H1 (cell line): ENCODE measurements at regions not wholly inside any gene's neighbourhood (a gene's known extent, or its start where the extent isn't known, plus 50 kb on each side); places are given as distances from the start of the nearest gene placed in this dataset.
A peak's percentile ranks its signal among the peaks of the same experiment; 100 is the strongest.

Source experiments
- CTCF ChIA-PET: fragments of 300-600 bp; sonication (Branson Sonifier 250); formaldehyde crosslinking; loops from one replicate; lab custom pipeline; 2021; ENCODE audit not compliant: partially characterized antibody; lab: Charles Lee
- POLR2A ChIA-PET: fragments of 300-600 bp; sonication (Branson Sonifier 250); formaldehyde crosslinking; loops from one replicate; lab custom pipeline; 2021; ENCODE audit warnings: inconsistent platforms; ENCODE audit not compliant: partially characterized antibody; lab: Charles Lee
- DNase-seq, 2 experiments: peaks; one replicate each; pipeline versions ENCODE4 v3.0.0 to v3.0.0-alpha.2; 2010 to 2022; ENCODE audit warnings: low spot score in 2 of 2, low read depth in 1 of 2, mixed read lengths in 1 of 2
- FAIRE-seq: peaks from 2 replicates; lab custom pipeline; 2011; peaks lifted over from hg19 to GRCh38; lab: Jason Lieb, UNC
- H2AFZ ChIP-seq: 2 replicates; pipeline ENCODE4 v1.8.1; 2012; ENCODE audit warnings: low read length, inconsistent platforms
- H2AK5ac ChIP-seq: 2 replicates; pipeline ENCODE4 v1.6.1; 2013; ENCODE audit warnings: low read depth, low read length
- H2BK120ac ChIP-seq: replicated peaks from 2 replicates; pipeline ENCODE3; 2013; ENCODE audit warnings: low read depth, low read length, inconsistent platforms
- H2BK12ac ChIP-seq: 2 replicates; pipeline ENCODE4 v1.6.1; 2013; ENCODE audit warnings: low read depth, low read length
- H2BK15ac ChIP-seq: 2 replicates; pipeline ENCODE4 v1.6.1; 2013; ENCODE audit warnings: low read length
- H2BK20ac ChIP-seq: 2 replicates; pipeline ENCODE4 v1.6.1; 2013; ENCODE audit warnings: low read length
- H2BK5ac ChIP-seq: 2 replicates; pipeline ENCODE4 v1.6.1; 2013; ENCODE audit warnings: low read depth, low read length
- H3K14ac ChIP-seq: 2 replicates; pipeline ENCODE4 v1.6.1; 2013; ENCODE audit warnings: inconsistent platforms; ENCODE audit not compliant: insufficient read length
- H3K18ac ChIP-seq: 2 replicates; pipeline ENCODE4 v1.6.1; 2013; ENCODE audit warnings: low read length; ENCODE audit errors: extremely low read depth
- H3K23ac ChIP-seq: 2 replicates; pipeline ENCODE4 v1.6.1; 2013; ENCODE audit warnings: inconsistent platforms; ENCODE audit not compliant: insufficient read length
- H3K23me2 ChIP-seq: 2 replicates; pipeline ENCODE4 v1.6.1; 2013; ENCODE audit warnings: low read depth, low read length
- H3K27ac ChIP-seq: 2 replicates; pipeline ENCODE4 v1.6.1; 2011; ENCODE audit warnings: low read depth, low read length, inconsistent platforms
- H3K27me3 ChIP-seq, 4 experiments: replicated peaks in 1 of 4; 1 replicate in 1 of 4; 2 replicates in 3 of 4; pipeline versions ENCODE4 v1.6.1 to v1.8.1; 2011 to 2013; ENCODE audit warnings: low read length in 3 of 4, mild to moderate bottlenecking in 3 of 4, inconsistent platforms in 2 of 4, mixed read lengths in 2 of 4, moderate library complexity in 1 of 4; ENCODE audit not compliant: control insufficient read depth in 3 of 4, insufficient read depth in 3 of 4; ENCODE audit errors: extremely low read depth in 1 of 4
- H3K36me3 ChIP-seq, 4 experiments: 2 replicates each; pipeline versions ENCODE4 v1.6.1 to v1.8.1; 2011 to 2013; ENCODE audit warnings: mild to moderate bottlenecking in 4 of 4, low read length in 3 of 4, moderate library complexity in 2 of 4, control low read depth in 1 of 4, inconsistent platforms in 1 of 4; ENCODE audit not compliant: insufficient read depth in 4 of 4, control insufficient read depth in 2 of 4
- H3K4ac ChIP-seq: replicated peaks from 2 replicates; pipeline ENCODE3; 2013; ENCODE audit warnings: low read length, low read depth, mixed read lengths, inconsistent platforms; ENCODE audit not compliant: insufficient read length
- H3K4me1 ChIP-seq, 4 experiments: replicated peaks in 1 of 4; 1 replicate in 1 of 4; 2 replicates in 3 of 4; pipeline versions ENCODE4 v1.6.1 to v1.8.1; 2011 to 2013; ENCODE audit warnings: low read length in 3 of 4, inconsistent platforms in 2 of 4, mixed read lengths in 1 of 4; ENCODE audit not compliant: insufficient read depth in 4 of 4, control insufficient read depth in 3 of 4
- H3K4me2 ChIP-seq, 2 experiments: 2 replicates each; pipeline versions ENCODE4 v1.6.1 to v1.8.1; 2011 to 2013; ENCODE audit warnings: low read depth in 2 of 2, low read length in 2 of 2, control low read depth in 1 of 2, inconsistent platforms in 1 of 2, mild to moderate bottlenecking in 1 of 2; ENCODE audit not compliant: insufficient read depth in 1 of 2
- H3K4me3 ChIP-seq, 4 experiments: fragments of 200-600, 300-600 bp in 1 of 4; sonication (generic), shearing (Covaris generic), sonication (Bioruptor Twin) in 1 of 4; 2 replicates each; pipeline versions ENCODE4 v1.5.1 to v1.8.1; 2011 to 2016; ENCODE audit warnings: low read length in 4 of 4, low read depth in 3 of 4, control low read depth in 2 of 4, inconsistent platforms in 2 of 4, mild to moderate bottlenecking in 2 of 4, mixed read lengths in 1 of 4, moderate library complexity in 1 of 4; ENCODE audit not compliant: insufficient read depth in 2 of 4; ENCODE audit errors: extremely low read depth in 1 of 4
- H3K56ac ChIP-seq: replicated peaks from 2 replicates; pipeline ENCODE3; 2013; ENCODE audit warnings: low read depth, mild to moderate bottlenecking, mixed read lengths, low read length, inconsistent platforms; ENCODE audit not compliant: insufficient read length
- H3K79me1 ChIP-seq: 2 replicates; pipeline ENCODE4 v1.6.1; 2013; ENCODE audit warnings: low read depth, low read length, control low read depth
- H3K79me2 ChIP-seq, 2 experiments: 2 replicates each; pipeline versions ENCODE4 v1.6.1 to v1.8.1; 2012 to 2013; ENCODE audit warnings: low read length in 2 of 2, mild to moderate bottlenecking in 2 of 2, inconsistent platforms in 1 of 2; ENCODE audit not compliant: insufficient read depth in 2 of 2, control insufficient read depth in 1 of 2
- H3K9ac ChIP-seq, 4 experiments: replicated peaks in 1 of 4; 1 replicate in 1 of 4; 2 replicates in 3 of 4; pipeline versions ENCODE4 v1.6.1 to v1.8.1; 2011 to 2013; ENCODE audit warnings: low read depth in 3 of 4, low read length in 3 of 4, control low read depth in 2 of 4, mild to moderate bottlenecking in 2 of 4, moderate library complexity in 2 of 4, inconsistent platforms in 1 of 4; ENCODE audit errors: extremely low read depth in 1 of 4
- H3K9me3 ChIP-seq, 2 experiments: 2 replicates each; pipeline versions ENCODE4 v1.6.1 to v1.8.1; 2012 to 2013; ENCODE audit warnings: mild to moderate bottlenecking in 2 of 2, moderate library complexity in 2 of 2, control low read depth in 1 of 2, inconsistent platforms in 1 of 2, low read depth in 1 of 2, low read length in 1 of 2, mixed read lengths in 1 of 2; ENCODE audit not compliant: insufficient read depth in 2 of 2
- H4K20me1 ChIP-seq, 2 experiments: replicated peaks in 1 of 2; 2 replicates each; pipeline versions ENCODE3 to v1.8.1; 2011 to 2013; ENCODE audit warnings: inconsistent platforms in 2 of 2, low read length in 2 of 2, mild to moderate bottlenecking in 1 of 2; ENCODE audit not compliant: insufficient read depth in 2 of 2, control insufficient read depth in 1 of 2
- H4K5ac ChIP-seq: 2 replicates; pipeline ENCODE4 v1.6.1; 2013; ENCODE audit warnings: low read length, low read depth, mixed read lengths, inconsistent platforms; ENCODE audit not compliant: insufficient read length
- H4K8ac ChIP-seq: 2 replicates; pipeline ENCODE4 v1.8.0; 2013; ENCODE audit warnings: mild to moderate bottlenecking, moderate library complexity, low read length, inconsistent platforms; ENCODE audit not compliant: insufficient read depth; ENCODE audit errors: extremely low read depth
- H4K91ac ChIP-seq: replicated peaks from 2 replicates; pipeline ENCODE3; 2013; ENCODE audit warnings: low read length, mixed read lengths, inconsistent platforms; ENCODE audit not compliant: insufficient read length
- EP300 ChIP-seq, 2 experiments: IDR thresholded peaks; 1 replicate in 1 of 2; 2 replicates in 1 of 2; pipeline ENCODE4 v1.6.1; 2011 to 2012; ENCODE audit warnings: low read depth in 2 of 2, low read length in 2 of 2, mild to moderate bottlenecking in 2 of 2, borderline replicate concordance in 1 of 2, inconsistent platforms in 1 of 2, moderate library complexity in 1 of 2
- GTF2F1 ChIP-seq: IDR thresholded peaks from 2 replicates; pipeline ENCODE4 v1.6.1; 2012; ENCODE audit warnings: low read depth, low read length, improper control_type of control experiment, borderline replicate concordance
- JUND ChIP-seq: IDR thresholded peaks from 2 replicates; pipeline ENCODE4 v1.6.1; 2011; ENCODE audit warnings: mild to moderate bottlenecking, improper control_type of control experiment, low read length
- MAFK ChIP-seq: IDR thresholded peaks from 2 replicates; pipeline ENCODE4 v1.6.1; 2012; ENCODE audit warnings: low read depth, mild to moderate bottlenecking, improper control_type of control experiment, low read length
- POLR2A ChIP-seq, 2 experiments: IDR thresholded peaks; 1 replicate in 1 of 2; 2 replicates in 1 of 2; pipeline ENCODE4 v1.6.1; 2011; ENCODE audit warnings: low read depth in 2 of 2, low read length in 2 of 2, mild to moderate bottlenecking in 2 of 2; ENCODE audit errors: control extremely low read depth in 1 of 2
- POU5F1 ChIP-seq: IDR thresholded peaks from 2 replicates; pipeline ENCODE4 v1.6.1; 2011; ENCODE audit warnings: low read depth, mild to moderate bottlenecking, low read length, moderate library complexity
- SP1 ChIP-seq: IDR thresholded peaks from 2 replicates; pipeline ENCODE4 v1.6.1; 2011; ENCODE audit warnings: low read depth, low read length
- TEAD4 ChIP-seq: IDR thresholded peaks from 2 replicates; pipeline ENCODE4 v1.6.1; 2012; ENCODE audit warnings: low read depth, low read length, inconsistent platforms, mixed read lengths
- YY1 ChIP-seq: IDR thresholded peaks from 2 replicates; pipeline ENCODE4 v1.6.1; 2011; ENCODE audit warnings: low read depth, mild to moderate bottlenecking, low read length
- WGBS, 2 experiments: shearing (Covaris generic) in 1 of 2; methylation state at CpG; one replicate each; pipeline versions ENCODE4 v1.1.6 to v1.1.7; 2013 to 2015; ENCODE audit warnings: low lambda C conversion rate in 2 of 2, mixed read lengths in 2 of 2, inconsistent platforms in 1 of 2, low coverage in 1 of 2, missing lambda C conversion rate in 1 of 2; ENCODE audit not compliant: insufficient replicate concordance in 2 of 2, insufficient coverage in 1 of 2, insufficient read length in 1 of 2; ENCODE audit errors: extremely low coverage in 1 of 2, missing lambda C conversion rate in 1 of 2; 5-methylcytosine and 5-hydroxymethylcytosine counted together
- TF ChIP-seq, protein P1 (sequence below): IDR thresholded peaks from 2 replicates; pipeline ENCODE4 v1.6.1; 2012; ENCODE audit warnings: low read length, inconsistent platforms
- TF ChIP-seq, protein P2 (sequence below): IDR thresholded peaks from 2 replicates; pipeline ENCODE4 v1.6.1; 2011; ENCODE audit warnings: low read depth, mild to moderate bottlenecking, low read length; ENCODE audit not compliant: insufficient read depth

- Histone ChIP-seq H3K14ac (no peak overlapping the region), H2BK12ac (no peak overlapping the region), H3K4me2 (no peak overlapping the region), H3K79me1 (no peaks in the 10 kb centered on the region), H3K4me3 (no peak overlapping the region), H3K9me3 (no peaks in the 10 kb centered on the region), H2AFZ (no peak overlapping the region), H4K5ac (no peak overlapping the region), H2BK15ac (0 out of 2 replicates have a peak overlapping the region, but pooled peaks have one; percentile 5), H2BK20ac (no peak overlapping the region), H3K79me2 (no peaks in the 10 kb centered on the region), H3K36me3 (no peaks in the 10 kb centered on the region), H3K23me2 (peaks cover 2% of the 10 kb centered on the region; the same call in 1 of the 2 replicates), H3K27ac (no peak overlapping the region), H4K8ac (no peak overlapping the region), H3K23ac (no peak overlapping the region), H3K4me1 (peaks cover 0 to 3% (median 0%) of the 10 kb centered on the region in 4 experiments; a peak in 1 of 7 replicates), H3K56ac (no peak overlapping the region), H3K27me3 (no peaks in the 10 kb centered on the region), H3K4ac (no peak overlapping the region), H4K20me1 (no peaks in the 10 kb centered on the region), H3K9ac (no peak overlapping the region), H2AK5ac (no peak overlapping the region), H2BK5ac (no peak overlapping the region), H4K91ac (no peak overlapping the region), H2BK120ac (no peak overlapping the region), H3K18ac (no peak overlapping the region)
- no peak for DNase-seq
- ChIA-PET CTCF (interaction anchor here (0.6 to 8.4 kb wide), 10 partner anchors 11 to 125 kb away, joined by 3 to 73 read pairs (median 4); no protein-coding TSS in a partner anchor), POLR2A (no interaction called here)
- FAIRE-seq: no peak
- WGBS, 2 experiments: 78% methylated on average over 12 of the region's 12 CpGs; no CpG with 5 or more reads in 1 of the 2 experiments
- TF ChIP-seq EP300 (IDR thresholded peaks at IDR 0.05; ENCODE audit: borderline replicate concordance in 1 of 2, low read depth in 2 of 2, low read length in 2 of 2) (no peak), MAFK (no peak), TEAD4 (no peak), YY1 (no peak), GTF2F1 (no peak), POLR2A (IDR thresholded peaks at IDR 0.05; ENCODE audit: control extremely low read depth in 1 of 2, low read depth in 2 of 2, low read length in 2 of 2) (no peak), POU5F1 (no peak), JUND (no peak), SP1 (no peak)
- TF ChIP-seq, protein P1, sequence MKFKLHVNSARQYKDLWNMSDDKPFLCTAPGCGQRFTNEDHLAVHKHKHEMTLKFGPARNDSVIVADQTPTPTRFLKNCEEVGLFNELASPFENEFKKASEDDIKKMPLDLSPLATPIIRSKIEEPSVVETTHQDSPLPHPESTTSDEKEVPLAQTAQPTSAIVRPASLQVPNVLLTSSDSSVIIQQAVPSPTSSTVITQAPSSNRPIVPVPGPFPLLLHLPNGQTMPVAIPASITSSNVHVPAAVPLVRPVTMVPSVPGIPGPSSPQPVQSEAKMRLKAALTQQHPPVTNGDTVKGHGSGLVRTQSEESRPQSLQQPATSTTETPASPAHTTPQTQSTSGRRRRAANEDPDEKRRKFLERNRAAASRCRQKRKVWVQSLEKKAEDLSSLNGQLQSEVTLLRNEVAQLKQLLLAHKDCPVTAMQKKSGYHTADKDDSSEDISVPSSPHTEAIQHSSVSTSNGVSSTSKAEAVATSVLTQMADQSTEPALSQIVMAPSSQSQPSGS: no peak
- TF ChIP-seq, protein P2, sequence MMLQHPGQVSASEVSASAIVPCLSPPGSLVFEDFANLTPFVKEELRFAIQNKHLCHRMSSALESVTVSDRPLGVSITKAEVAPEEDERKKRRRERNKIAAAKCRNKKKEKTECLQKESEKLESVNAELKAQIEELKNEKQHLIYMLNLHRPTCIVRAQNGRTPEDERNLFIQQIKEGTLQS: no peak
Measured at GRCh38 chr10:118473305-118473960, 122.0 kb downstream of the PRLHR start.
